Colonic mucosa (tissue), 4 donors: ENCODE measurements at regions not wholly inside any gene's neighbourhood (a gene's known extent, or its start where the extent isn't known, plus 50 kb on each side); places are given as distances from the start of the nearest gene placed in this dataset.

Experiments
- DNase-seq: peaks from one replicate; pipeline ENCODE4 v3.0.0-alpha.2; 2020
- H3K27ac ChIP-seq: fragments of 200-600 bp; one replicate; pipeline ENCODE4 v1.8.0; 2021
- H3K27me3 ChIP-seq: fragments of 200-600 bp; one replicate; pipeline ENCODE4 v1.8.0; 2021
- H3K36me3 ChIP-seq: fragments of 200-600 bp; one replicate; pipeline ENCODE4 v1.8.0; 2021
- H3K4me1 ChIP-seq: fragments of 200-600 bp; one replicate; pipeline ENCODE4 v1.8.0; 2021; ENCODE audit warnings: mild to moderate bottlenecking
- H3K4me3 ChIP-seq: fragments of 200-600 bp; one replicate; pipeline ENCODE4 v1.8.0; 2021
- H3K9ac ChIP-seq, 2 donors: one replicate each; pipeline ENCODE4 v1.7.0; 2013; ENCODE audit warnings: control low read depth in 2 of 2, low read depth in 2 of 2, low read length in 2 of 2
- H3K9me3 ChIP-seq: fragments of 200-600 bp; one replicate; pipeline ENCODE4 v1.8.0; 2021
- intact Hi-C: fragments of 100-400 bp; cut with DNase I; formaldehyde crosslinking; loops from one replicate; pipeline ENCODE4 v1.14.1; 2022
- TF ChIP-seq, protein P1 (sequence below): fragments of 200-600 bp; IDR thresholded peaks from one replicate; pipeline ENCODE4 v1.8.0; 2022; ENCODE audit warnings: antibody characterized with exemption, mild to moderate bottlenecking
- donor health status: healthy.
- donor health status: DM: no; HTN: no; CAD: no.
- donor health status: DM: no; HTN: no; CAD: no.

DNA sequence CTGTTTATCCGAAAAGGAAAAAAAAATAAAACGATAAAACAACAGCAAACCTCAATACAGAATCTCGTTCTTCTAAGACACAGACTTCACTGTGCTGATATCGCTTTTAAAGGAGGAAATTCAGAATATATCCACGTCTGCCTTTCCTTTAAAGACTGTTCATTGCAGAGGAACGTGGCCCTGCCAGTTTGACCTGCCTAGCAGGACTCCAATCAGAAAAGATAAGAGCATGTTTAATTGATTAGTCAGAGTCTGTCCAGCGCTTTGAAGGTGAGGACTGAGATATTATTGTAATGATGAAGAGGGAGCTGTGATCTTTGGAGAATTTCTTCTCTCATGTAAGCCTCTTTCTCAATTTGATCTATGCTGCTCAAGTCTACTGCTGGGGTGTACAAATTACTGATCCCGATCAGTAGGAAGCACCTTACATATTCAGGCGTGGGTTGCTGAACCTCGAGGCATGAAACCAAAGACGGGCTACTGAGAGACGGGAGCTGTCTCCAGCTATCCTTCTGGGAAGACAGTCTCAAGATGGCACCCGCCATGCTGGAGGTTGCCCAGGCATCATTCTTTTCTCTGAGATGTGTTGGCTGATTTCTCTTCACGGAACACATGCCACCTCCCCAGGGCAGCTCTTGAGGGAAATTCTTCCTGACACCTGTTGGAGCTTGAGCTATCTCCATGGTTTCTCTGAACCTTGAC, 146.1 kb downstream of the SHOX start:
- TF ChIP-seq, protein P1, sequence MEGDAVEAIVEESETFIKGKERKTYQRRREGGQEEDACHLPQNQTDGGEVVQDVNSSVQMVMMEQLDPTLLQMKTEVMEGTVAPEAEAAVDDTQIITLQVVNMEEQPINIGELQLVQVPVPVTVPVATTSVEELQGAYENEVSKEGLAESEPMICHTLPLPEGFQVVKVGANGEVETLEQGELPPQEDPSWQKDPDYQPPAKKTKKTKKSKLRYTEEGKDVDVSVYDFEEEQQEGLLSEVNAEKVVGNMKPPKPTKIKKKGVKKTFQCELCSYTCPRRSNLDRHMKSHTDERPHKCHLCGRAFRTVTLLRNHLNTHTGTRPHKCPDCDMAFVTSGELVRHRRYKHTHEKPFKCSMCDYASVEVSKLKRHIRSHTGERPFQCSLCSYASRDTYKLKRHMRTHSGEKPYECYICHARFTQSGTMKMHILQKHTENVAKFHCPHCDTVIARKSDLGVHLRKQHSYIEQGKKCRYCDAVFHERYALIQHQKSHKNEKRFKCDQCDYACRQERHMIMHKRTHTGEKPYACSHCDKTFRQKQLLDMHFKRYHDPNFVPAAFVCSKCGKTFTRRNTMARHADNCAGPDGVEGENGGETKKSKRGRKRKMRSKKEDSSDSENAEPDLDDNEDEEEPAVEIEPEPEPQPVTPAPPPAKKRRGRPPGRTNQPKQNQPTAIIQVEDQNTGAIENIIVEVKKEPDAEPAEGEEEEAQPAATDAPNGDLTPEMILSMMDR, result no peak
- Histone ChIP-seq H3K4me1 (no peaks in the 10 kb centered on the region), H3K4me3 (no peak overlapping the region), H3K27ac (no peak overlapping the region), H3K27me3 (no peaks in the 10 kb centered on the region), H3K9me3 (no peaks in the 10 kb centered on the region), H3K9ac (no peak overlapping the region), H3K36me3 (no peaks in the 10 kb centered on the region)
- DNase-seq, result no peak
- intact Hi-C loops, result no loop called here

DNA sequence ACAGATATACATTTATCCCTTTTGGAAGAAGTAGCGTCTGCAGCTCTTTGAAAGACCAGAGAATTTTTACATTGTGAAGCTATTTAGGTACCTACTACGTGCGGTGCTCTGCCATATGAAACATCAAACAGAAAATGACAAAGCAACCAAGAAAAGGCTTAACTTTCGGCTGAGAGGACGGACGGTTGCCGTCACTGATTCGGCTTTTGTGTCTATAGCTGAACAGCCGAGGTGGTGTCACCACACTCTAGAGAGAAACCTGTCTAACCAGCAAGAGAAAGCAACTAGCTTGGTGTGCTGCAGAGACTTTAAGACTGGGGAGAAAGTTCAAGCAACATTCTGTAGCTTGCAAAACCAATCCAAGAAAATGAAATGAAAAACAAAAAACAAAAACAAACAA, 145.5 kb downstream of the SHOX start:
- Histone ChIP-seq H3K9me3 (no peaks in the 10 kb centered on the region), H3K27me3 (no peaks in the 10 kb centered on the region), H3K4me3 (no peak overlapping the region), H3K27ac (no peak overlapping the region), H3K4me1 (no peaks in the 10 kb centered on the region), H3K36me3 (no peaks in the 10 kb centered on the region), H3K9ac (no peak overlapping the region)
- intact Hi-C loops, result no loop called here
- TF ChIP-seq, protein P1, result no peak
- DNase-seq, result no peak

DNA sequence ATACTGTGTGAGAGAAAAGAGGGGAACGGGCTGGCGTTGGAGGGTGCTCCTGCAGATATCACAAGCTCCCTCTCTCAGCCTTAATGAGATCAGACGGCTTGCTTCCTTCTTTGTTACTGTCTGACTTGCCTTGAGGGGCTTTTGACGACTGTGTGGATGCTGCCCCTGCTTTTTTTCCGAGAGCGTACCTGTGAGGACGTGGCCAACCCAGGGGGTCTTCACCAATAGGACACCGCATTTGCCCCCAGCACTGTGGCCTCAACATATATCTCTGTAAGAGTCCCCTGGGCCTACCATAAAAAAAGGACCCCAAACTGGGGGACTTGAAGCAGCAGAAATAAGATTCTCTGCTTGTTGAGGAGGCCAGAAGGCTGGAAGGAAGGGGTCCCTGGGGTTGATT, 143.9 kb downstream of the SHOX start:
- no peak overlapping the region for H3K4me3 ChIP-seq
- TF ChIP-seq, protein P1, result no peak
- DNase-seq, result no peak
- no peaks in the 10 kb centered on the region for H3K27me3 ChIP-seq
- H3K4me1 ChIP-seq, result no peaks in the 10 kb centered on the region
- no peak overlapping the region for H3K27ac ChIP-seq
- H3K9ac ChIP-seq, result no peak overlapping the region
- no peaks in the 10 kb centered on the region for H3K36me3 ChIP-seq
- H3K9me3 ChIP-seq, result no peaks in the 10 kb centered on the region
- intact Hi-C loops, result no loop called here

DNA sequence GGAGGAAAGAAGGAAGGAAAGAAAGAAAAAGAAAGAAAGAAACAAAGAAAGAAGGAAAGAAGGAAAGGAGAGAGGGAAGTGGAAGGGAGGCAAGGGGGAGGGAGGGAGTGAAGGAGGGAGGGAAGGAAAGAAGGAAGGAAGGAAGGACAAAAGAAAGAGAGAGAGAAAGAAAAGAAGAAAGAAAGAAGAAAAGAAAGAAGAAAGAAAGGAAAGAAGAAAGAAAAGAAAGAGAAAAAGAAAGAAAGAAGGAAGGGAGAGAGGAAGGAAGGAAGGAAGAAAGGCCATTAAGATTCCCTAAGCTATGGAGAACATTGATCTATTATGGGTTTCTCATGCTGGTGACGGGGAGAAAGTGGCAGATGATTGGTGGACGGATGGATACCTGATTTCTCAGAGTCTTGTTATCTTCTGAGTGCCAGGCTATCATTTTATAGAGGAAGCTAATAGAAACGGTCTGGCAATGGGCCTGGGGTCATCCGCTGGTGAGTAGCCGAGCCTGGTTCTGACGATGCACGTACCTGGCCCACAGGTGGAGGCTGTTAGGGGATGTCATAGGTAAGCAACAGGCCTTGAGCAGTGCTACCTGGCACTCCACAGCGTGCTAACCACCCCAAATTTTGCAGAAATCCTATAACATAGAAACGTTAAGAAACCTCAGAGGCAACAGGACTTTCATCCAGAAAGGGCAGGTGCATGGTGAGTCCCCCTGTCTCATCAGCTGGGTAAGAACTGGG, 142.9 kb downstream of the SHOX start:
- no peak for DNase-seq
- Histone ChIP-seq H3K9ac (no peak overlapping the region), H3K4me1 (no peaks in the 10 kb centered on the region), H3K27ac (no peak overlapping the region), H3K27me3 (no peaks in the 10 kb centered on the region), H3K9me3 (no peaks in the 10 kb centered on the region), H3K4me3 (no peak overlapping the region), H3K36me3 (no peaks in the 10 kb centered on the region)
- intact Hi-C loops, result no loop called here
- TF ChIP-seq, protein P1, result no peak

DNA sequence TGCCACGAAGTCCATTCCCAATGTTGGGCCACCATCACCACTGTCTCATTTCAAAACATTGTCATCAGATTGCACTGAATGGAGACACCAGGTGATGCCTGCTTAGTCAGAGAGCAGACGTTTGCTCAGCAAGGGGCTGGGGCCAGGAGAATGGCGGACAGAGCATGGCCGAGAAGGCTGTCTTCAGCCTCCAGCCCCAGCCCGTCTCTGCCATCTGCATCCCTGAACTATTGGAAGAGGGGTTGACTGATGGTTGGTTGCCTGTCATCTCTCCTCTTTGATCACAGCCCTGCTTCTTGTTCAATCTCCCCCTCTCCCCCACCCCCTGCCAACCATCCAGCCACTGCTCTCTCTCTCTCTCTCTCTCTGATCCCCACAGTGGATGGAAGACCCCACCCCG, 140.9 kb downstream of the SHOX start:
- TF ChIP-seq, protein P1, result no peak
- Histone ChIP-seq H3K27me3 (no peaks in the 10 kb centered on the region), H3K9me3 (no peaks in the 10 kb centered on the region), H3K9ac (no peak overlapping the region), H3K4me3 (no peak overlapping the region), H3K36me3 (no peaks in the 10 kb centered on the region), H3K27ac (no peak overlapping the region), H3K4me1 (no peaks in the 10 kb centered on the region)
- no peak for DNase-seq
- intact Hi-C loops, result no loop called here
